GM19023 (cell line): ENCODE measurements at regions not wholly inside any gene's neighbourhood (a gene's known extent, or its start where the extent isn't known, plus 50 kb on each side); places are given as distances from the start of the nearest gene placed in this dataset.
"Not testable (repeated sequence)": the region's sequence is repeated elsewhere in the genome, so short reads cannot be mapped to it uniquely, and the experiment has no call there.

Source experiments
- ATAC-seq: cut with Tn5 transposase; IDR thresholded peaks from one replicate; pipeline ENCODE4 v1.9.1; 2021; ENCODE audit warnings: mild to moderate bottlenecking, moderate library complexity; ENCODE audit not compliant: unreplicated experiment

DNA sequence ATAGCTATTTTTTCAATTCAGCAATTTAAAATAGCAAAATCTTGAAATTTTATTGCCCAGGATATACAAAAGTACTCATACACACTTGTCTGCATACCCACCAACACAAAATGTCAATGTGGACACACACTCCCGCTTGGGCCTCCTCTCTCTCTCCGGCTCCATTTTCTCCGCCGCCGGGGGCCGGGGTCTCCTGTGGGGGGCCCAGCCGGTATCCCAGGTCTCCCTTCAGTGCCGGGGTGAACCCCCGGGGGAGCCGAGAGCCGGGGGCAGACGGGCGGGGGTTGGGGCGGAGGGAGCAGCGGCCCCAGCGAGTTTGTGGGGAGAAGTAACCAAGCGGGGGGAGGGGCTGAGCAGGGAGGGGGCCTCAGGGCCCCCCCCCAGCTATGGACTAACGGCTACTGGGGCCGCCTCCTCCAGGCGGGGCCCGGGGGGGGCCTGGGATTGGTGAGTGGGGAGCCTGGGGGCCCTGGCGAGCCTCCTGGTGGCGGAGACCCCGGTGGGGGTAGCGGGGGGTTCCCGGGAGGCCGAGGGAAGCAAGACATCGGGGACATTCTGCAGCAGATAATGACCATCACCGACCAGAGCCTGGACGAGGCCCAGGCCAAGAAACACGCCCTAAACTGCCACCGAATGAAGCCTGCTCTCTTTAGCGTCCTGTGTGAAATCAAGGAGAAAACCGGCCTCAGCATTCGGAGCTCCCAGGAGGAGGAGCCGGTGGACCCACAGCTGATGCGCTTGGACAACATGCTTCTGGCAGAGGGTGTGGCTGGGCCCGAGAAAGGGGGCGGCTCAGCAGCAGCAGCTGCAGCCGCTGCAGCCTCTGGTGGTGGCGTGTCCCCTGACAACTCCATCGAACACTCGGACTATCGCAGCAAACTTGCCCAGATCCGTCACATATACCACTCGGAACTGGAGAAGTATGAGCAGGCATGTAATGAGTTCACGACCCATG lies 56.6 kb downstream of the CHST2 start:
- not testable (repeated sequence) for ATAC-seq

- not testable (repeated sequence) for ATAC-seq
Observed at GRCh38 chr3:143177965-143178364, 58.4 kb downstream of the CHST2 start.

DNA sequence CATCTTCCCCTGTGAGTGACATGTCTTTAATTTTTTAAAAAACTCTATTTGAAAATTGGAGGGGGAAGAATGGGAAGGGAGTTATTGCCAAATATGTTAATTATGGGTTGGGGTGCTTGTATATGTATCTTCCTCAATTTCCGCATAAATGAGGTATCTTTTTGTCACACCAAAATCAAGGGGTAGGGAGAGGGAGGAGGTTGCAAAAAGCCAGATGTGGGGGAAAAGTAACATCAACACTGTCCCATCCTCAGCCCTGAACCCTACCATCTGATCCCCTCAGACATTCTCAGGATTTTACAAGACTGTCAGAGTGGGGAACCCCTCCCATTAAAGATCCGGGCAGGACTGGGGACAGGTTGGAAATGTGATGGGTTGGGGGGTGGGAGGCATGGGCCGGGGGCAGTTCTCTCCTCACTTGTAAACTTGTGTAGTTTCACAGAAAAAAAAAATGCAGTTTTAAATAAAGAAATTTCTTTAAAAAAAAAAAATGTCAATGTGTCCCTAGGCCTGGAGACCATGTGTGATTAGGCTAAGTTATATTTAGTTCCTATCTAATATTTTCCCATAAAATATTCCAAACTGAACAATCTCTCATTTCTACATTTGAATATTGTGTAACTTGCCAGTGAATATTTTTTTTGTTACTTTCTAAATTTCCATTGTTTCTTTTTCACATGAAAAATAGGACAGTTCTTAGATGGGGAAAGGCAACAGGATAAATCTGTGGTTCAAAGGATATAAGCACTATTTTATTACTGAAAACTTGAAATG lies 59.4 kb downstream of the CHST2 start:
- not testable (repeated sequence) for ATAC-seq

DNA sequence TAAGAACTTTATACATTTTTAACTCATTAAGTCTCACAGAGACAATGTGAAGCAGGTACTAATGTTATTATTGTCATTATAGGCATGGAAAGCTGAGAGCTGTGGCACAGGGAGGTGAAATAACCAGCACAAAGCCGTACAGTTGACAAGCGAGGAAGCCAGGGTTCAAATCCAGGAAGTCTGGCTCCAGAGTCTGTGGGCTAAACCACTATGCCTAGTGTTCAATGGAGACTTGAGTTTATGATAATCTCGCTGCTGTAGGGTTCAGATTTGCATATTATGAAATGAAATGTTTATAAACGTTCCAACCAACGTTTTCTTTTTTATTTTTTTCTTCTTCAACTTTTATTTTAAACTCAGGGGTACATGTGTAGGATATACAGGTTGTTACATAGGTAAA lies 60.0 kb downstream of the CHST2 start:
- no peak for ATAC-seq

DNA sequence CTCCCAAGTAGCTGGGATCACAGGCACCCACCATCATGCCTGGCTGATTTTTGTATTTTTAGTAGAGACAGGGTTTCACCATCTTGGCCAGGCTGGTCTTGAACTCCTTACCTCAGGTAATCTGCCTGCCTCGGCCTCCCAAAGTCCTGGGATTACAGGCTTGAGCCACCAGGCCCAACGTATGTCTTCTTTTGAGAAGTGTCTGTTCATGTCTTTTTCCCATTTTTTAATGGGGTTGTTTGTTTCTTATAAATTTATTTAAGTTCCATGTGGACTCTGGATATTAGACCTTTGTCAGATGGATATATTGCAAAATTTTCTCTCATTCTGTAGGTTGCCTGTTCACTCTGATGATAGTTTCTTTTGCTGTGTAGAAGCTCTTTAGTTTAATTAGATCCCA lies 61.3 kb downstream of the CHST2 start:
- ATAC-seq: not testable (repeated sequence)

GRCh38 chr3:143181977-143182376 lies 62.4 kb downstream of the CHST2 start:
- ATAC-seq: not testable (repeated sequence)

DNA sequence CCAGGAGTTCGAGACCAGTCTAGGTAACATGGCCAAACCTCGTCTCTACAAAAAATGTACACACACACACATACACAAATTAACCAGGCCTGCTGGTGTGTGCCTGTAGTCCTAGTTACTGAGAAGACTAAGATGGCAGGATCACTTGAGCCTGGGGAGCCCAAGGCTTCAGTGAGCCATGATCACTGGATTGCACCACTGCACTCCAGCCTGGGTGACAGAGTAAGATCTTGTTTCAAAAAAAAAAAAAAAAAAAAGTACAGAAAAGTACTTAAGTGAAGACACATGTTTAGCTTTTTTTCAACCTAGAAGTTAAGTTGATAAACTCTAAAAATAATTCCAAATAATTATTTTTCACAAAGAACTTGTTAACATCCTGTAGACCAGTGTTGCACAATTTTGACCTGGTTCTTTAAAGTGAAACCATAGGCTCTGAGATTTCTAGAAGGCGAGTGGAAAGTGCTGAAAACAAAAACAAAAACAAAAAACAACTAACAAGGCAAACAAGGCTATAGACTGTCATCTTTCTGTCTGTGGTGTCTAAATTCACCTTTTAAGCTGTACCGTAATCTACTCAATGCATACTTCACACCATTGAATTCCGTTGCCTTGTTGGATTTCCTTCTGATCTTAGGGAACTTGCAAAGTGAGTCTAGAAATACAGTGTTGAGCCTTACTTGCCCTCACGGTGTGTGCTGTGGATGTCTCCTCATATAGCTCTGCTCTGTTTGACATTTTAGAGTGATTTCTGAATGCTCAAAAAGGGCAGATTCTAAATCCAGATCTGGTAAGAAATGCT lies 63.5 kb downstream of the CHST2 start:
- no peak for ATAC-seq

- ATAC-seq: no peak
Observed at GRCh38 chr3:143183665-143183964, 64.0 kb downstream of the CHST2 start.

- ATAC-seq: no peak
Observed at GRCh38 chr3:143184099-143184498, 64.5 kb downstream of the CHST2 start.

GRCh38 chr3:143185401-143185800 lies 65.8 kb downstream of the CHST2 start:
- ATAC-seq: no peak

- ATAC-seq: no peak
Observed at GRCh38 chr3:143187111-143187510, 67.5 kb downstream of the CHST2 start.

- no peak for ATAC-seq
Observed at GRCh38 chr3:143188881-143189280, 69.3 kb downstream of the CHST2 start.

DNA sequence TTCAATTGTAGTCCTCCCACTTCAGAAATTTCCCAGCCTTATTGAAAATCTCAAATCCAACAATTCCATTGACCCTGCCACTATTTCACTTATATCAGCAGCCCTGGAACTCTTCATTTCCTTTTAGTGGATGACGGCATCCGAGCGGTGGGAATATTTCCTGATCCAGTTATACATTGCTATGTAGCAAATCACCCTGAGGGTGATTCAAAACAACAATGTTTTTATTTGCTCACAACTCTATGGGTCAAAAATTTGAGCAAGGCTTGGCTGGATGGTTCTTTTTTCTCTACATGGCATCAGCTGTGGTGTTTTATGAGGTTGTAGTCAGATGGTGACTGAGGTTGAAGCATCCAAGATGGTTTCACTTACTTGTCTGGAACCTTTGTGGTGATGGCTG lies 70.5 kb downstream of the CHST2 start:
- no peak for ATAC-seq

GRCh38 chr3:143192193-143192592 lies 72.6 kb downstream of the CHST2 start:
- ATAC-seq: no peak

GRCh38 chr3:143200001-143200924 lies 80.7 kb downstream of the CHST2 start:
- ATAC-seq: no peak

DNA sequence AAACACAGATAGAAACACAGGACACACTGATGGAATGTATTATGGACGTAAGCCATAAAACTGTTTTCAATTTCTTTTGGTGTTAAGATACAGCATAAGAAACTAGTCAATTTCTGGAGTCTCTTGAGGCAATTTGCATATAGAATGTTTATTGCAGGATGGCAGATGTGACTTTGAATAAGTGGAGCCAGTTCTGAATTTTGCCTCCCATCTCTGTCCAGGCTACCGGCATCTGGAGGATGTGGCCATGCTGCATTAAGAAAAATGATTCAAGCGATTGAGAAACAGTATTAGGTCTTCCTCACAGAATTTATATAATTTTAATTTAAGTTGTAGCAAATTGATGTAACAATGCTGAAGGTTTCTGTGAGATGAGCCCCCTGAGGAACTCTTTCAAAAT lies 81.5 kb downstream of the CHST2 start:
- no peak for ATAC-seq

GRCh38 chr3:143201870-143202752 lies 82.5 kb downstream of the CHST2 start:
- ATAC-seq: no peak

- ATAC-seq: no peak
Observed at GRCh38 chr3:143203142-143203541, 83.6 kb downstream of the CHST2 start.

DNA sequence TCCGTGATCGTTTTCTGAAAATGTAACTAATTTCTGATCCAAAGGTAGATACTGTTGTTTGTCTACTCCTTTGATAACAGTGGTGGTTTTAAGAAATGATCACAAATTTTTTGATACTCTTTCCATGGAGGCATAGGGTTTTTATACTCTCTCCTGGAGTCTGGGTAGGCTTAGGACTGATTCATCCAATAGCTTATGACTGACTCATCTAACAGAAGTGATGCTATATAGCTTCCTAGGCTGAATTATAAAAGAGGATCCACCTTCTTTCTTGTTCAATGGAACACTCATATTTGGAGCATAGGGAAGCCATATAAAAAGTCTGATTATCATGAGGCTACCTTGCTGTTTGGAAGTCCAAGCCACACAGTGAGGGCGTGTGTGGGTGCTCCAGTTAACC lies 84.3 kb downstream of the CHST2 start:
- ATAC-seq: no peak
